Caco-2 (cell line): ENCODE measurements at regions not wholly inside any gene's neighbourhood (a gene's known extent, or its start where the extent isn't known, plus 50 kb on each side); places are given as distances from the start of the nearest gene placed in this dataset.

Source experiments
- BruUV-seq: library from RNA; stranded (reverse); fragments of 400-500 nt; replicated peaks from 2 replicates; lab custom pipeline; 2021; lab: Mats Ljungman, UMichigan
- CTCF ChIA-PET: fragments of 300-600 bp; sonication (Branson Sonifier 250); formaldehyde crosslinking; loops from one replicate; lab custom pipeline; 2022; ENCODE audit warnings: antibody characterized with exemption; lab: Charles Lee
- POLR2A ChIA-PET: fragments of 300-600 bp; sonication (Branson Sonifier 250); formaldehyde crosslinking; loops from one replicate; lab custom pipeline; 2022; ENCODE audit warnings: antibody characterized with exemption; lab: Charles Lee
- DNase-seq, 2 experiments: peaks; one replicate each; pipeline versions ENCODE4 v3.0.0 to v3.0.0-alpha.2; 2020 to 2022
- H3K27me3 ChIP-seq: replicated peaks from 2 replicates; pipeline ENCODE4 v1.6.0; 2011; ENCODE audit warnings: low read length; ENCODE audit not compliant: control insufficient read depth, insufficient read depth
- H3K36me3 ChIP-seq: 2 replicates; pipeline ENCODE4 v1.5.1; 2011; ENCODE audit warnings: low read length; ENCODE audit not compliant: control insufficient read depth, insufficient read depth
- H3K4me1 ChIP-seq: fragments of 250-450 bp; sonication (Bioruptor Pico); 2 replicates; pipeline ENCODE4 v1.5.1; 2020; ENCODE audit warnings: mild to moderate bottlenecking
- H3K4me3 ChIP-seq: 2 replicates; pipeline ENCODE4 v1.5.1; 2011; ENCODE audit warnings: low read depth, mild to moderate bottlenecking, control low read depth, low read length
- H3K9me3 ChIP-seq: fragments of 250-450 bp; sonication (Bioruptor Pico); 2 replicates; pipeline ENCODE4 v1.5.1; 2020; ENCODE audit warnings: mild to moderate bottlenecking, moderate library complexity
- H3K27ac Mint-ChIP-seq: one replicate; pipeline ENCODE4 v1.8.0; 2022; ENCODE audit warnings: mixed read lengths; ENCODE audit not compliant: unreplicated experiment
- H3K27me3 Mint-ChIP-seq: one replicate; pipeline ENCODE4 v1.8.0; 2022; ENCODE audit warnings: mixed read lengths; ENCODE audit not compliant: insufficient read depth, unreplicated experiment
- H3K36me3 Mint-ChIP-seq: one replicate; pipeline ENCODE4 v1.8.0; 2022; ENCODE audit warnings: mild to moderate bottlenecking, mixed read lengths; ENCODE audit not compliant: insufficient read depth, unreplicated experiment
- H3K4me1 Mint-ChIP-seq: one replicate; pipeline ENCODE4 v1.8.0; 2022; ENCODE audit warnings: low read depth, mixed read lengths; ENCODE audit not compliant: unreplicated experiment
- H3K4me3 Mint-ChIP-seq: one replicate; pipeline ENCODE4 v1.8.0; 2022; ENCODE audit warnings: mild to moderate bottlenecking, moderate library complexity, mixed read lengths; ENCODE audit not compliant: unreplicated experiment
- H3K9me3 Mint-ChIP-seq: one replicate; pipeline ENCODE4 v1.8.0; 2022; ENCODE audit warnings: mixed read lengths; ENCODE audit not compliant: unreplicated experiment
- intact Hi-C: fragments of 100-400 bp; cut with micrococcal nuclease; formaldehyde crosslinking; loops from one replicate; pipeline ENCODE4 v1.10.0; 2022; ENCODE audit not compliant: unreplicated experiment
- TF ChIP-seq, protein P1 (sequence below), 2 experiments: fragments of 200-600 bp in 1 of 2; IDR thresholded peaks; 1 replicate in 1 of 2; 2 replicates in 1 of 2; pipeline versions ENCODE4 v1.5.1 to v1.8.0; 2011 to 2022; ENCODE audit warnings: antibody characterized with exemption in 1 of 2, control low read depth in 1 of 2, inconsistent platforms in 1 of 2, low read depth in 1 of 2, low read length in 1 of 2, mild to moderate bottlenecking in 1 of 2, moderate library complexity in 1 of 2; ENCODE audit not compliant: insufficient read depth in 1 of 2, severe bottlenecking in 1 of 2, unreplicated experiment in 1 of 2

DNA sequence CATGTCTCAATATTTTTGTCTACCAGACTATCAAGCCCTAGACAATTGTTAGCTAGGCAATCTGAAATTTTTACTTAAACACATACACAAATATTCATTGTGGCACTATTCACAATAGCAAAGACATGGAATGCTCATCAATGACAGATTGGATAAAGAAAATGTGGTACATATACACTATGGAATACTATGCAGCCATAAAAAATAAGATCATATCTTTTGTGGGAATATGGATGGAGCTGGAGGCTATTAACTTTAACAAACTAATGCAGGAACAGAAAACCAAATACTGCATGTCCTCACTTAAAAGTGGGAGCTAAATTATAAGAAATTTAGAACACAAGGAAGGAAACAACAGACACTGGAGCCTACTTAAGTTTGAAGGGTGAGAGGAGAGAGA is 288.6 kb upstream of the MIR17HG start:
- H3K4me1 ChIP-seq = no peaks in the 10 kb centered on the region
- H3K36me3 ChIP-seq = no peaks in the 10 kb centered on the region
- H3K27me3 ChIP-seq = no peaks in the 10 kb centered on the region
- no peaks in the 10 kb centered on the region for H3K9me3 Mint-ChIP-seq
- no peak overlapping the region for H3K4me3 ChIP-seq
- H3K9me3 ChIP-seq = no peaks in the 10 kb centered on the region
- DNase-seq = no peak
- H3K27ac Mint-ChIP-seq = no peak overlapping the region
- H3K36me3 Mint-ChIP-seq = no peaks in the 10 kb centered on the region
- TF ChIP-seq, protein P1, sequence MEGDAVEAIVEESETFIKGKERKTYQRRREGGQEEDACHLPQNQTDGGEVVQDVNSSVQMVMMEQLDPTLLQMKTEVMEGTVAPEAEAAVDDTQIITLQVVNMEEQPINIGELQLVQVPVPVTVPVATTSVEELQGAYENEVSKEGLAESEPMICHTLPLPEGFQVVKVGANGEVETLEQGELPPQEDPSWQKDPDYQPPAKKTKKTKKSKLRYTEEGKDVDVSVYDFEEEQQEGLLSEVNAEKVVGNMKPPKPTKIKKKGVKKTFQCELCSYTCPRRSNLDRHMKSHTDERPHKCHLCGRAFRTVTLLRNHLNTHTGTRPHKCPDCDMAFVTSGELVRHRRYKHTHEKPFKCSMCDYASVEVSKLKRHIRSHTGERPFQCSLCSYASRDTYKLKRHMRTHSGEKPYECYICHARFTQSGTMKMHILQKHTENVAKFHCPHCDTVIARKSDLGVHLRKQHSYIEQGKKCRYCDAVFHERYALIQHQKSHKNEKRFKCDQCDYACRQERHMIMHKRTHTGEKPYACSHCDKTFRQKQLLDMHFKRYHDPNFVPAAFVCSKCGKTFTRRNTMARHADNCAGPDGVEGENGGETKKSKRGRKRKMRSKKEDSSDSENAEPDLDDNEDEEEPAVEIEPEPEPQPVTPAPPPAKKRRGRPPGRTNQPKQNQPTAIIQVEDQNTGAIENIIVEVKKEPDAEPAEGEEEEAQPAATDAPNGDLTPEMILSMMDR (IDR thresholded peaks at IDR 0.05; ENCODE audit: insufficient read depth in 1 of 2, low read depth in 1 of 2, low read length in 1 of 2, severe bottlenecking in 1 of 2, unreplicated experiment in 1 of 2) = no peak
- POLR2A ChIA-PET = no interaction called here
- H3K4me1 Mint-ChIP-seq = no peaks in the 10 kb centered on the region
- H3K27me3 Mint-ChIP-seq = peaks cover 2% of the 10 kb centered on the region
- no TSS peak for BruUV-seq
- CTCF ChIA-PET = no interaction called here
- intact Hi-C loops = loop anchor here (2.0 kb wide), 1 partner anchor 14 kb away; no protein-coding TSS in a partner anchor
- no peak overlapping the region for H3K4me3 Mint-ChIP-seq

DNA sequence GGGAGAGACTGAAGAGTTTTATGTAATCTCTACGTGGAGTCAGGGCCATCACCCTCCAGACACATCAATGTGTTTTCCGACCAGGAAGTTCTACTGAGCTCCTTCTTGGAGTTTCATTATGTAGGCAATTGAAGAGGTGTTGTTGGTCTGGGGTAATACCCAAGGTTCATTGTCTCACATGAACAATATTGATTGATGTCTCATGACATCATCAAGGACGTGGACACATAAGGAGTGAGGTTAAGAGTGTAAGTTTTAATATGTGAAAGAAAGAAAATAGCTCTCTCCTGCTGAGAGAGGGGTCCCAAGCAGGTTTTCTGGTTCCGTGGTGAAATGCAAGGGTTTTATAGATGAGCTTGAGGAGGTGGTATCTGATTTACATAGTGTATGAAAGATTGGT is 280.7 kb upstream of the MIR17HG start:
- POLR2A ChIA-PET = no interaction called here
- CTCF ChIA-PET = no interaction called here
- no peak for DNase-seq
- peaks cover 19% of the 10 kb centered on the region for H3K4me1 Mint-ChIP-seq
- Histone ChIP-seq H3K4me3 (no peak overlapping the region), H3K9me3 (no peaks in the 10 kb centered on the region), H3K27me3 (no peaks in the 10 kb centered on the region), H3K4me1 (peaks cover 19% of the 10 kb centered on the region), H3K36me3 (no peaks in the 10 kb centered on the region)
- H3K4me3 Mint-ChIP-seq = no peak overlapping the region
- no peaks in the 10 kb centered on the region for H3K27me3 Mint-ChIP-seq
- TF ChIP-seq, protein P1 (IDR thresholded peaks at IDR 0.05; ENCODE audit: insufficient read depth in 1 of 2, low read depth in 1 of 2, low read length in 1 of 2, severe bottlenecking in 1 of 2, unreplicated experiment in 1 of 2) = no peak
- H3K27ac Mint-ChIP-seq = no peak overlapping the region
- no peaks in the 10 kb centered on the region for H3K36me3 Mint-ChIP-seq
- intact Hi-C loops = no loop called here
- H3K9me3 Mint-ChIP-seq = peaks cover 6% of the 10 kb centered on the region
- BruUV-seq = no TSS peak

DNA sequence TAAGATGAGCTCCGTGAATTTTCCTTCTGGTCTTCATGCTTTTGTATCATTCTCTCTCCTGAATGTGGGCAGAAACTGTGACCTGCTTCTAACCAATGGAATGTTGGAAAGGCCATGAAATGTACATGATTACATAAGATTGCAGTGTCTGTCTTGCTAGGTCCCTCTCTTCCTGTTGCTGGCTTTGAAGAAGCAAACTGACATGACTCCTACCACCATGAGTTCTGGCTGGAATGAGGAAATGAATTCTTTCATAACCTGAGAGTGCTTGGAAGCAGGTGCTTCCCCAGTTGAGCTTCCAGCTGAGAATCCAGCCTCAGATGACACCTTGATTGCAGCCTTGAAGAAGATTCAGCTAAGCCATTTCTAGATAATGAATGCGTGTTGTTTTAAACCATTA is 275.0 kb upstream of the MIR17HG start:
- no peaks in the 10 kb centered on the region for H3K36me3 ChIP-seq
- Mint-ChIP-seq H3K4me1 (peaks cover 45% of the 10 kb centered on the region), H3K4me3 (peak overlapping the region; percentile 24), H3K36me3 (no peaks in the 10 kb centered on the region), H3K27ac (peak overlapping the region; percentile 85), H3K27me3 (no peaks in the 10 kb centered on the region), H3K9me3 (no peaks in the 10 kb centered on the region)
- CTCF ChIA-PET = no interaction called here
- DNase-seq = peak; percentile 65 to 69
- no peaks in the 10 kb centered on the region for H3K27me3 ChIP-seq
- no peaks in the 10 kb centered on the region for H3K9me3 ChIP-seq
- TF ChIP-seq, protein P1 (IDR thresholded peaks at IDR 0.05; ENCODE audit: insufficient read depth in 1 of 2, low read depth in 1 of 2, low read length in 1 of 2, severe bottlenecking in 1 of 2, unreplicated experiment in 1 of 2) = no peak
- no TSS peak for BruUV-seq
- no peak overlapping the region for H3K4me3 ChIP-seq
- H3K4me1 ChIP-seq = peaks cover 50% of the 10 kb centered on the region
- intact Hi-C loops = loop anchor here (2.0 to 5.0 kb wide), 4 partner anchors 14 to 175 kb away; no protein-coding TSS in a partner anchor
- POLR2A ChIA-PET = no interaction called here
